NCI-H1694 treated with DMSO at 0.1 percent for 48 hours (cell line): ENCODE measurements at regions not wholly inside any gene's neighbourhood (a gene's known extent, or its start where the extent isn't known, plus 50 kb on each side); places are given as distances from the start of the nearest gene placed in this dataset.
"Not testable (repeated sequence)": the region's sequence is repeated elsewhere in the genome, so short reads cannot be mapped to it uniquely, and the experiment has no call there.

Experiments used
- DNase-seq: peaks from one replicate; lab custom pipeline; 2025; lab: John Stamatoyannopoulos, UW

DNA sequence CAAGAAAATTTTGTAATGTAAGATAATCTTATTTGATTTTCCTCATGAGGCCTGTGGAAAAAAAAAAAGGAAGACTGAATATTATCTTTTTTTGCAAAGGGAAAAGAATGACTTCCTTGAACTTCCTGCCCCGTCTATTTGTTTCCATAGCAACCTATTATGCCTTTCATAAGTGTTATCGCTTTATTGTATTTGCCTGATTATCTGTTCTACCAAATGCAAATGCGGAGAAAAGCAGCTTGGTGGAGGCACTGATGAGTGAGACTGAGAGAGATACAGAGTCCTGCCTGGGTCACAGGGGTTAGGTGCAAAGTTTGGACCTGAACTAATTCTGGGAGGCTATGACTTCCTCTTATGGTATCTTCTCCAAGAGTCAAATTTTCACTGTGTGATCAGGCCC, 334.0 kb upstream of the KCNMB2 start:
- DNase-seq = no peak

- no peak for DNase-seq
Measured at GRCh38 chr3:178203165-178203564, 333.1 kb upstream of the KCNMB2 start.

DNA sequence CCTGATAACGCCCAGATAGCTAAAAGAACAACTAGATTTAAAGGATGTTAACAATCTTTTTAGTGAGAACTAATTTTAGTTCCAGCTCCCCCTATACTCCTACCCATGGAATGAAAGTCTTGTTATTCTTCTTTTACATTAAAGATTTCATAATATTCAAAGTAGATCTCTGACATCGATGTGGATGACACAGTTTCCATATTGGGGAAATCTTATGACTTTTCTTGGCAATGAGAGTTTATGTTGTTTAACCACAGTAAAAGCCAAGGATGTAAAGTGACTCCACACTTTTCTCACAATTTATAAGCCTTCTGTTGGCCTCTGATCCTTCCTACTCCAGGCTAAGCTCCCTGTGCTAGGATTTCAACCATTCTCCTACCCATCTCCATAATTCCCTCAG, 332.6 kb upstream of the KCNMB2 start:
- DNase-seq = no peak

- DNase-seq = no peak
Measured at GRCh38 chr3:178205740-178206139, 330.5 kb upstream of the KCNMB2 start.

DNA sequence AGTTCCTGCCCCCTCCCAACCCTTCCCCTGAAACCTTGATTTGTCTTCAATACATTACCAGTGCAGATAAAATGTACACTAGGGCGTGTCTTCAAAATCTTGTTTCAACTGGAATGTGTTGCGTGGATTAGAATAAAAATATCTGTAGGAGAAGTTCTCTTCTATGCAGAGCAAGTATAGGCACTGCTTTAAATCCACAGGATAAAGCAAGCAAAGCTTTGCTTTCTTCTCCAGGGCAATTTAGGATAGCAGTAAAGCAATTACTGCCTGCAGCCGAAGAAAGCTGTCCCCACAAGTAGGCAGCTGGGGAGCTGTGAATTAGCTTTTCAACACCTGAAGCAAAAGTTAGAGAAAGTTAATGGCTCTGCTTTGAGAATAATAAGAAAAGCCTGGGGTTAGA, 329.7 kb upstream of the KCNMB2 start:
- no peak for DNase-seq

GRCh38 chr3:178207161-178207560, 329.1 kb upstream of the KCNMB2 start:
- DNase-seq = not testable (repeated sequence)

GRCh38 chr3:178207627-178208026, 328.6 kb upstream of the KCNMB2 start:
- not testable (repeated sequence) for DNase-seq

GRCh38 chr3:178209116-178209515, 327.1 kb upstream of the KCNMB2 start:
- not testable (repeated sequence) for DNase-seq

DNA sequence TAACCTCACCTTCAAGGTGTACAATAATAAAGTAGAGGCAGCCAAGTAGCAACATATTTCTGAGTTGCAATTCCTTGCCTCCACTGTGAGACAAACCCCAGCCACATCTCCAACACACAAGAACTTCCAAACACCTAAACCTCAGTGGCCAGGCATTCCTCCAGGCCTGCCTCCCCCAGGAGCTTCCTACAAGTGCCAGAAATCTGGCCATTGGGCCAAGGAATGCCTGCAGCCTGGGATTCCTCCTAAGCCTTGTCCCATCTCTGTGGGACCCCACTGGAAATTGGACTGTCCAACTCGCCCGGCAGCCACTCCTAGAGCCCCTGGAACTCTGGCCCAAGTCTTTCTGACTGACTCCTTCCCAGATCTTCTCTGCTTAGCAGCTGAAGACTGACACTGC, 326.6 kb upstream of the KCNMB2 start:
- DNase-seq = not testable (repeated sequence)

DNA sequence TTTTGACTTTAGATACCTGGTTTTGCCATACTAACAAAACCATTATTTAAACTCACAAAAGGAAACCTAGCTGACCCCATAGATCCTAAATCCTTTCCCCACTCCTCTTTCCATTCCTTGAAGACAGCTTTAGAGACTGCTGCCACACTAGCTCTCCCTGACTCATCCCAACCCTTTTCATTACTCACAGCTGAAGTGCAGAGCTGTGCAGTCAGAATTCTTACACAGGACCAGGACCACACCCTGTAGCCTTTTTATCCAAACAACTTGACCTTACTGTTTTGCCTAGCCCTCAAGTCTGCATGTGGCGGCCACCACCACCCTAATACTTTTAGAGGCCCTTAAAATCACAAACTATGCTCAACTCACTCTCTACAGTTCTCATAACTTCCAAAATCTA, 325.1 kb upstream of the KCNMB2 start:
- DNase-seq = not testable (repeated sequence)

DNA sequence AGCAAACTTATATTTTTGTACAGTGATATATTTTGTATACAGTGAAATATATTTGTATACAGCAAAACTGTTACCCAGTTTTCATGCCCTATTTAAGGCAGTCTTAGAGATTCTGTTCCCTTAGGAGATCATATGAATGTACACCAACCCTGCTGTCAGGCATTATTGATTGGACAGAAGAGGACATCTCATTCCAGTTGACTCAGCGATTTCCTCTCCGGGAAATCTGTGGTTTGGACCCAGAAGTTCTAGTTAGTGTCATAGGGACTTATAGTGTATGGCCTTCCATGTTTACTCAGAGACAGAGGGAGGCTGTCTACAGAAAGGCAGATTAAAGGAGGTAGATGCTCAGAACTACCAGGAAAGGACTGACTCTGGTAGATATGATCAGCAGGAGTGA, 318.8 kb upstream of the KCNMB2 start:
- DNase-seq = no peak

GRCh38 chr3:178218231-178218630, 318.0 kb upstream of the KCNMB2 start:
- DNase-seq = no peak

GRCh38 chr3:178219661-178220060, 316.6 kb upstream of the KCNMB2 start:
- DNase-seq = not testable (repeated sequence)

DNA sequence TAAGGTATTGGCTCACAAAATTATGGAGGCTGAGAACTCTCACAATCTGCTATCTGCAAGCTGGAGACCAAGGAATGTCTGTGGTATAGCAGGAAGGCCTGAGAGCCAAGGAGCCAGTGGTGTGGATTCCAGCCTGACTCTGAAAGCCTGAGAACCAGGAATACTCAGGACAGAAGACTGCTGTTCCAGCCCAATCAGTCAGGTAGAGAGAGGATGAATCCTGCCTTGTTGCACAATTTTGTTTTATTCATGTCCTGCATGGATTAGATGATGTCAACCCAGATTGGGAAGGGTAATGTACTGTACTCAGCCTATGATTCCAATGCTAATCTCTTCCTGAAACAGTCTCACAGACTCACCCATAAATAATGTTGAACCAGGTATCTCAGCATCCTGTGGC, 312.4 kb upstream of the KCNMB2 start:
- no peak for DNase-seq

- DNase-seq = no peak
Measured at GRCh38 chr3:178226094-178226493, 310.1 kb upstream of the KCNMB2 start.

- no peak for DNase-seq
Measured at GRCh38 chr3:178231645-178232044, 304.6 kb upstream of the KCNMB2 start.

DNA sequence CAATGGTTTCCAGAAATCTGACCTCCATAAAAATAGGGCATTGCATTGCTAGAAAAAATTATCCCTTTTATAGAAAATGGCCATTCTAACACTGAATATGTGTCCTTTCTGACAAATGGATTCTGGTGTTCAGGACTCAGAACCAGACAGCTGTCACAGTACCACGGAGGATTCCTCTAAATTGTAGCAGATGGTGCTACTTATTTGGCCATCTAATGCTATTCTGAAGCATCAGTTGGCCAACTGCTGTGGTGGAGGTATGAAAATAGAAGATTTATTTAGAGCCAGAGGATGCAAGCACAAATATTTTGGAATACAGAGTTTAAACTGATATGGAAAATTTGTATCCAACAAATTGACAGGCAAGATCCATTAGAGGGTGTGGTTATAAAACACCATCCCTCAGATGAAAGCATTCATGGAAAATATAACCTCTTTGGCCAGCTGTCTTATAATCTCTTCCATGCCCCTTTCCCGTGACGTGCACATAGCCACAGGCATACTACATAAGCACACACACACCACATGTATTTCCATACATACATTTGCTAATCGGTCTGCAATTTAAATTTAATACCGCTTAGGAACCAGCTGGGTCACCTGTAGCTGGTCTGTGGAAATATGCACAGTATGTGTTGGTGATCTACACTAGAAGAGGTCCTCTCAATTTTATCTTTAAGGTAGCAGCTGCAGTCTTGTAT, 302.7 kb upstream of the KCNMB2 start:
- DNase-seq = peak; percentile 56

GRCh38 chr3:178236555-178237277, 299.5 kb upstream of the KCNMB2 start:
- no peak for DNase-seq

DNA sequence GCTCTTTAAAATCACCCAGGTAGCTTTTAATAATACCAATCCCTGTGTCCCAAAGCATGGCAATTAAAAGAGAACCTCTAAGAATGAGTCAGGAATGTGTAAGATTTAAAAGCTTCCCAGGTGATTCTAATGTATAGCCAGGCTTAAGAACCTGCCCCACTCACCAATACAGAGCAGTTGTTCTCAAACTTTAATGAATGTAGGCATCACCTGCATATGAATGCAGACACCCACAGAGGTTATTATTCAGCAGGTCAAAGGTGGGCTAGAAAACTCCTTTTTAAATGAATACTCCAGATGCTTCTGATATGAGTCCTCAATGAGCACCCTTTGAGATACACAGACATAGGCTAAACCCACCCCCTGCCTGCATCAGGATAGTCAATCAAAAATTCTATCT, 298.1 kb upstream of the KCNMB2 start:
- no peak for DNase-seq

- no peak for DNase-seq
Measured at GRCh38 chr3:178244733-178245709, 291.2 kb upstream of the KCNMB2 start.

DNA sequence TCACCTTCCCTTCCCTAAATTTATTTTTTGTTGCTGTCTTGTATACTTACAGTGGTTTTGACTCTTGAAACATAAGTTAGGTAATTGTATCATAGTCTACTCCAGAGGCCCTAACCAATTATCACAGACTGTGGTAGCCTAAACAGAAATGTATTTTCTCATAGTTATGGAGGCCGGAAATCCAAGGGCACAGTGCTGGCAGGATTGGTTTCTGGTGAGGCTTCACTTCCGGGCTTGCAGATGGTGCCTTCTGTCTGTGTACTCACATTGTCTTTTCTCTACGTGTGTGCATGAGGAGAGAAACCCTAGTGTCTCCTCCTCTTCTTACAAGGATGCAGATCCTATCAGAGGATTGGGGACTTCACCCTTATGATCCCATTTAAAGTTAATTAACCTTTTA, 290.2 kb upstream of the KCNMB2 start:
- DNase-seq = no peak

DNA sequence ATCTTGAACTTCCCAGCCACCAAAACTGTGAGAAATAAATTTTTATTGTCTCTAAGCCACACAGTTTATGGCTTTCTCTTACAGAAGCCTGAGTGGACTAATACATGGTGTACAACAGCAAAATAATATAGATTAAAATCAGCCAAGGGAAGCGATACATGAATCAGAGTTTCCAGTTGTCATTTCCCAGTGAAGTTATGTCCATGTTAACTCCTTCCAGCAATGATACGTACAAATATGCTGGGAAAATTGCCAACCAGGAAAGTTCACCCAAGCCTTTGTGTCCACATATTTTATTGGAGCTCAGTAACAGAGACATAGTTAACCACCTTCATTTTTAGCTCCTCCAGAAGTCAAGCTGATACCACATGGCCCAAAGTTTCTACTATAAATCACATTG, 280.9 kb upstream of the KCNMB2 start:
- DNase-seq = no peak

DNA sequence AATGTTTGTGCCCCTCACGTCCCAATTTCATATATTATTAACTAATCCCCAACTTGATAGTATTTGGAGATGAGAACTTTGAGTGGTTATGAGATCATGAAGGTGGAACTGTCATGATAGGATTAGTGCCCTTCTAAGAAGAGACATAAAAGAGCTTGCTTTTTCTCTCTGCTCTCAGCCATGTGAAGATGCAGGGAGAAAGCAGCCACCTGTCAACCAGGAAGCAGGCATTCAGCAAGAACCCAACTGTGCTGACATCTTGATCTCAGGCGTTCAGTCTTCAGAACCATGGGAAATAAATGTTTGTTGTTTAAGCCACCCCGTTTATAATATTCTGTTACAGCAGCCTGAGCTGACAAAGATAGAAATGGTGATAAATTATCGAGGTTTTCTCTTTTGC, 278.7 kb upstream of the KCNMB2 start:
- DNase-seq = no peak
